ENCODE measurements at regions not wholly inside any gene's neighbourhood (a gene's known extent, or its start where the extent isn't known, plus 50 kb on each side); places are given as distances from the start of the nearest gene placed in this dataset.

DNA sequence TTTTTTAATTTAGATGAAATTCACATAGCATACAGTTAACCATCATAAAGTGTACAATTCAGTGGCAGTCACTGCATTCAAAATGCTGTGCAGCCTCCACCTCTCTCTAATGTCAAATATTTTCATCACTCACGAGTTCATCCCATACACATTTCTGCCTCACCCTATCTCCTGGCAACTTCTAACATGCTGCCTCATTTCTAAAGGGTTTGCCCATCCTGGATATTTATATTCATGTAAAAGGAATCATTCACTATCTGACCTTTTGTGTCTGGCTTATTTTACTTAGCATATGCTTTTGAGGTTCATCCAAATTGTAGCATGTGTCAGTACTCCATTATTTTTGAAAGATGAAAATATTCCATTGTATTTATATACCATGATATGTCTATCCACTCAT is 286.9 kb upstream of the VSTM2A start:
- TF ChIP-seq, protein P1, sequence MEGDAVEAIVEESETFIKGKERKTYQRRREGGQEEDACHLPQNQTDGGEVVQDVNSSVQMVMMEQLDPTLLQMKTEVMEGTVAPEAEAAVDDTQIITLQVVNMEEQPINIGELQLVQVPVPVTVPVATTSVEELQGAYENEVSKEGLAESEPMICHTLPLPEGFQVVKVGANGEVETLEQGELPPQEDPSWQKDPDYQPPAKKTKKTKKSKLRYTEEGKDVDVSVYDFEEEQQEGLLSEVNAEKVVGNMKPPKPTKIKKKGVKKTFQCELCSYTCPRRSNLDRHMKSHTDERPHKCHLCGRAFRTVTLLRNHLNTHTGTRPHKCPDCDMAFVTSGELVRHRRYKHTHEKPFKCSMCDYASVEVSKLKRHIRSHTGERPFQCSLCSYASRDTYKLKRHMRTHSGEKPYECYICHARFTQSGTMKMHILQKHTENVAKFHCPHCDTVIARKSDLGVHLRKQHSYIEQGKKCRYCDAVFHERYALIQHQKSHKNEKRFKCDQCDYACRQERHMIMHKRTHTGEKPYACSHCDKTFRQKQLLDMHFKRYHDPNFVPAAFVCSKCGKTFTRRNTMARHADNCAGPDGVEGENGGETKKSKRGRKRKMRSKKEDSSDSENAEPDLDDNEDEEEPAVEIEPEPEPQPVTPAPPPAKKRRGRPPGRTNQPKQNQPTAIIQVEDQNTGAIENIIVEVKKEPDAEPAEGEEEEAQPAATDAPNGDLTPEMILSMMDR (conservative IDR thresholded peaks at IDR 0.05; ENCODE audit: low read length): no peak
- no peak for TF ChIP-seq EZH2phosphoT487 (IDR thresholded peaks at IDR 0.05; ENCODE audit: borderline replicate concordance)

All from Loucy (cell line).